Natural killer cell (primary cell): ENCODE measurements at regions not wholly inside any gene's neighbourhood (a gene's known extent, or its start where the extent isn't known, plus 50 kb on each side); places are given as distances from the start of the nearest gene placed in this dataset.

ENCODE experiments used
- ATAC-seq, 3 donors: fragments of 150-1000 bp in 2 of 3; fragments of 200-7000 bp in 1 of 3; cut with Tn5 transposase; 1 replicate in 1 of 3; 2 replicates in 2 of 3; pipeline ENCODE4 v1.10.0; 2021; ENCODE audit warnings: mild to moderate bottlenecking in 2 of 3, moderate library complexity in 2 of 3
- DNase-seq, 2 donors: peaks; one replicate each; pipeline versions ENCODE4 v3.0.0 to v3.0.0-alpha.2; 2013 to 2021; ENCODE audit warnings: mixed read lengths in 1 of 2
- H3K27ac ChIP-seq: one replicate; pipeline ENCODE4 v1.5.1; 2013; ENCODE audit warnings: mild to moderate bottlenecking, low read length
- H3K27me3 ChIP-seq: one replicate; pipeline ENCODE4 v1.6.1; 2013; ENCODE audit warnings: low read length; ENCODE audit not compliant: control insufficient read depth, insufficient read depth
- H3K36me3 ChIP-seq: one replicate; pipeline ENCODE4 v1.6.1; 2013; ENCODE audit warnings: low read length; ENCODE audit not compliant: control insufficient read depth, insufficient read depth
- H3K4me1 ChIP-seq: one replicate; pipeline ENCODE4 v1.6.1; 2013; ENCODE audit warnings: low read length; ENCODE audit not compliant: control insufficient read depth, insufficient read depth
- H3K4me3 ChIP-seq: one replicate; pipeline ENCODE4 v1.5.1; 2013; ENCODE audit warnings: low read length
- H3K9me3 ChIP-seq: one replicate; pipeline ENCODE4 v1.6.1; 2013; ENCODE audit warnings: low read length; ENCODE audit not compliant: control insufficient read depth, insufficient read depth
- H3K27ac Mint-ChIP-seq, 2 donors: one replicate each; pipeline ENCODE4 v1.8.0; 2022; ENCODE audit warnings: mild to moderate bottlenecking in 2 of 2, mixed read lengths in 2 of 2, moderate library complexity in 1 of 2
- H3K27me3 Mint-ChIP-seq, 2 donors: one replicate each; pipeline ENCODE4 v1.8.0; 2022; ENCODE audit warnings: low read depth in 2 of 2, mixed read lengths in 2 of 2
- H3K36me3 Mint-ChIP-seq: one replicate; pipeline ENCODE4 v1.8.0; 2022; ENCODE audit warnings: mixed read lengths
- H3K4me1 Mint-ChIP-seq, 2 donors: one replicate each; pipeline ENCODE4 v1.8.0; 2022; ENCODE audit warnings: mixed read lengths in 2 of 2
- H3K4me3 Mint-ChIP-seq: one replicate; pipeline ENCODE4 v1.8.0; 2022; ENCODE audit warnings: mild to moderate bottlenecking, moderate library complexity, mixed read lengths
- H3K9me3 Mint-ChIP-seq, 2 donors: one replicate each; pipeline ENCODE4 v1.8.0; 2022; ENCODE audit warnings: mixed read lengths in 2 of 2
- CTCF ChIP-seq: fragments of 200-600 bp; IDR thresholded peaks from one replicate; pipeline ENCODE4 v1.8.0; 2022; ENCODE audit warnings: antibody characterized with exemption
- WGBS: methylation state at CpG from one replicate; pipeline ENCODE4 v1.1.7; 2013; ENCODE audit warnings: missing lambda C conversion rate; ENCODE audit not compliant: insufficient coverage; 5-methylcytosine and 5-hydroxymethylcytosine counted together
- intact Hi-C: fragments of 100-400 bp; cut with micrococcal nuclease; formaldehyde crosslinking; loops from one replicate; pipeline ENCODE4 v1.14.2; 2022

- no peak overlapping the region for H3K4me3 Mint-ChIP-seq
- no peaks in the 10 kb centered on the region for H3K9me3 ChIP-seq
- DNase-seq (no peak), ATAC-seq (no peak)
- H3K9me3 Mint-ChIP-seq, result peaks cover 16 to 21% of the 10 kb centered on the region in 2 donors
- intact Hi-C loops, result no loop called here
- H3K4me1 ChIP-seq, result no peaks in the 10 kb centered on the region
- H3K36me3 Mint-ChIP-seq, result no peaks in the 10 kb centered on the region
- no peaks in the 10 kb centered on the region for H3K27me3 ChIP-seq
- H3K27ac Mint-ChIP-seq, result no peak overlapping the region
- no peaks in the 10 kb centered on the region for H3K27me3 Mint-ChIP-seq
- H3K27ac ChIP-seq, result no peak overlapping the region
- no peaks in the 10 kb centered on the region for H3K4me1 Mint-ChIP-seq
- no peak overlapping the region for H3K4me3 ChIP-seq
- WGBS, result no CpG with 5 or more reads among the region's 1 CpG
- no peak for TF ChIP-seq CTCF
- H3K36me3 ChIP-seq, result no peaks in the 10 kb centered on the region
Observed at GRCh38 chr7:113649556-113649955, 269.3 kb downstream of the PPP1R3A start.

- Histone ChIP-seq H3K9me3 (no peaks in the 10 kb centered on the region), H3K4me1 (no peaks in the 10 kb centered on the region), H3K27me3 (no peaks in the 10 kb centered on the region), H3K27ac (no peak overlapping the region), H3K36me3 (no peaks in the 10 kb centered on the region), H3K4me3 (no peak overlapping the region)
- DNase-seq, result no peak
- intact Hi-C loops, result no loop called here
- no peaks in the 10 kb centered on the region for H3K27me3 Mint-ChIP-seq
- ATAC-seq, result no peak
- H3K4me3 Mint-ChIP-seq, result no peak overlapping the region
- peaks cover 8 to 19% of the 10 kb centered on the region in 2 donors for H3K9me3 Mint-ChIP-seq
- WGBS, result 60% methylated on average over 1 of the region's 1 CpG
- H3K4me1 Mint-ChIP-seq, result no peaks in the 10 kb centered on the region
- H3K27ac Mint-ChIP-seq, result no peak overlapping the region
- no peak for TF ChIP-seq CTCF
- no peaks in the 10 kb centered on the region for H3K36me3 Mint-ChIP-seq
Observed at GRCh38 chr7:113639221-113639620, 279.6 kb downstream of the PPP1R3A start.

GRCh38 chr7:113636727-113637421, 281.9 kb downstream of the PPP1R3A start:
- Histone ChIP-seq H3K4me1 (no peaks in the 10 kb centered on the region), H3K4me3 (no peak overlapping the region), H3K36me3 (no peaks in the 10 kb centered on the region), H3K9me3 (peaks cover 3% of the 10 kb centered on the region), H3K27me3 (no peaks in the 10 kb centered on the region), H3K27ac (no peak overlapping the region)
- DNase-seq, result no peak
- Mint-ChIP-seq H3K4me1 (no peaks in the 10 kb centered on the region), H3K36me3 (no peaks in the 10 kb centered on the region), H3K4me3 (no peak overlapping the region), H3K9me3 (peaks cover 6 to 19% of the 10 kb centered on the region in 2 donors), H3K27ac (no peak overlapping the region), H3K27me3 (no peaks in the 10 kb centered on the region)
- ATAC-seq, result no peak
- intact Hi-C loops, result no loop called here
- no peak for TF ChIP-seq CTCF
- WGBS, result 68% methylated on average over 3 of the region's 5 CpGs

GRCh38 chr7:113635492-113635891, 283.3 kb downstream of the PPP1R3A start:
- Mint-ChIP-seq H3K27ac (no peak overlapping the region), H3K36me3 (no peaks in the 10 kb centered on the region), H3K4me3 (no peak overlapping the region), H3K27me3 (no peaks in the 10 kb centered on the region), H3K9me3 (peaks cover 8 to 19% of the 10 kb centered on the region in 2 donors), H3K4me1 (no peaks in the 10 kb centered on the region)
- intact Hi-C loops, result no loop called here
- H3K27ac ChIP-seq, result no peak overlapping the region
- H3K4me1 ChIP-seq, result no peaks in the 10 kb centered on the region
- no peaks in the 10 kb centered on the region for H3K27me3 ChIP-seq
- no peak overlapping the region for H3K4me3 ChIP-seq
- no peak for ATAC-seq
- no peak for DNase-seq
- TF ChIP-seq CTCF, result no peak
- no peaks in the 10 kb centered on the region for H3K36me3 ChIP-seq
- peaks cover 3% of the 10 kb centered on the region for H3K9me3 ChIP-seq
